A673 (cell line): ENCODE measurements at regions not wholly inside any gene's neighbourhood (a gene's known extent, or its start where the extent isn't known, plus 50 kb on each side); places are given as distances from the start of the nearest gene placed in this dataset.

Source experiments
- BruUV-seq: library from RNA; stranded (reverse); fragments of 400-500 nt; replicated peaks from 2 replicates; lab custom pipeline; 2021; lab: Mats Ljungman, UMichigan
- CTCF ChIA-PET: fragments of 300-600 bp; sonication (Branson Sonifier 250); formaldehyde crosslinking; loops from one replicate; lab custom pipeline; 2022; ENCODE audit warnings: antibody characterized with exemption; lab: Charles Lee
- POLR2A ChIA-PET: fragments of 300-600 bp; sonication (Branson Sonifier 250); formaldehyde crosslinking; loops from one replicate; lab custom pipeline; 2022; ENCODE audit warnings: antibody characterized with exemption; ENCODE audit not compliant: low non-redundant PET; lab: Charles Lee
- DNase-seq: peaks from one replicate; pipeline ENCODE4 v3.0.0-alpha.2; 2015; ENCODE audit warnings: low spot score
- H3K27ac ChIP-seq: fragments of 200-600 bp; sonication (generic); 2 replicates; pipeline ENCODE4 v1.5.1; 2016; ENCODE audit warnings: mixed run types, low read depth, mild to moderate bottlenecking, mixed read lengths, antibody characterized with exemption, low read length; ENCODE audit not compliant: poor library complexity, severe bottlenecking
- H3K27me3 ChIP-seq: fragments of 200-600 bp; sonication (generic); replicated peaks from 2 replicates; pipeline ENCODE4 v1.6.1; 2017; ENCODE audit warnings: mixed run types, low read depth, mild to moderate bottlenecking, mixed read lengths, antibody characterized with exemption, low read length; ENCODE audit not compliant: insufficient read depth, poor library complexity
- H3K36me3 ChIP-seq: fragments of 200-600 bp; sonication (generic); 2 replicates; pipeline ENCODE4 v1.6.1; 2016; ENCODE audit warnings: mixed run types, mild to moderate bottlenecking, mixed read lengths, antibody characterized with exemption, low read length; ENCODE audit not compliant: insufficient read depth, poor library complexity, severe bottlenecking
- H3K4me1 ChIP-seq: fragments of 200-600 bp; sonication (generic); 2 replicates; pipeline ENCODE4 v1.6.1; 2017; ENCODE audit warnings: mixed run types, mild to moderate bottlenecking, mixed read lengths, antibody characterized with exemption, low read length; ENCODE audit not compliant: insufficient read depth, poor library complexity, severe bottlenecking
- H3K4me3 ChIP-seq: fragments of 200-600 bp; sonication (generic); 2 replicates; pipeline ENCODE4 v1.5.1; 2016; ENCODE audit warnings: low read depth, mixed run types, mild to moderate bottlenecking, mixed read lengths, low read length; ENCODE audit not compliant: poor library complexity, severe bottlenecking
- H3K9me3 ChIP-seq: fragments of 200-600 bp; sonication (generic); 2 replicates; pipeline ENCODE4 v1.6.1; 2016; ENCODE audit warnings: mixed run types, low read depth, mild to moderate bottlenecking, mixed read lengths, antibody characterized with exemption, low read length; ENCODE audit not compliant: poor library complexity, severe bottlenecking
- EZH2 ChIP-seq: fragments of 200-600 bp; sonication (generic); IDR thresholded peaks from 2 replicates; pipeline ENCODE4 v1.6.1; 2017; ENCODE audit warnings: borderline replicate concordance, low read depth, mild to moderate bottlenecking, mixed read lengths, antibody characterized with exemption, low read length; ENCODE audit not compliant: poor library complexity, severe bottlenecking
- intact Hi-C: fragments of 100-400 bp; cut with micrococcal nuclease; formaldehyde crosslinking; loops from one replicate; pipeline ENCODE4 v1.10.0; 2022; ENCODE audit not compliant: unreplicated experiment
- TF ChIP-seq, protein P1 (sequence below): fragments of 300-800, 200-600 bp; sonication (generic); conservative IDR thresholded peaks from 2 replicates; pipeline ENCODE4 v1.5.1; 2017; ENCODE audit warnings: low read depth, mild to moderate bottlenecking, antibody characterized with exemption, low read length, moderate library complexity, mixed read lengths

DNA sequence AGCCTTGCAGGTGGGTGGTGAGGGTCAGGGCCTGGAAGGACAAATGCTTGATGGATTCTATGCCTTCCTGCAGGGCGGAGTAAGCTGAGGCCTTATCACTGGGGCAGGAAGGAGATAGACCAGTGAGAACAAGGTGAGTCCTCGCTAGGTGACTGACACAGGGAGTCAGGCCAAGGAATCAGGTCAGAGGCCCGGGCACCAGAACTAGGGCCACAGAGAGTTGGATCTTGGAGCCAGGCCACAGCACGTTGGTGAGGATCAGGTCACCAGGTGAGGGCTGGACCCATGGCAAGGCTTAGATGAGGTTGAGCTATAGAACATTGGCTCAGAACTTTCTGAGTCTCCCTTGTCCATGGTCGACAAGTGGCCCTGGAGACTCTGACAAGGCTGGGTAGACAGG lies 328.2 kb downstream of the FOXO1 start:
- DNase-seq: no peak
- POLR2A ChIA-PET: interaction anchor here (0.8 kb wide), 1 partner anchor 333 kb away, joined by 3 read pairs; no protein-coding TSS in a partner anchor
- CTCF ChIA-PET: interaction anchor here (0.6 kb wide), 1 partner anchor 1287 kb away, joined by 3 read pairs; no protein-coding TSS in a partner anchor

DNA sequence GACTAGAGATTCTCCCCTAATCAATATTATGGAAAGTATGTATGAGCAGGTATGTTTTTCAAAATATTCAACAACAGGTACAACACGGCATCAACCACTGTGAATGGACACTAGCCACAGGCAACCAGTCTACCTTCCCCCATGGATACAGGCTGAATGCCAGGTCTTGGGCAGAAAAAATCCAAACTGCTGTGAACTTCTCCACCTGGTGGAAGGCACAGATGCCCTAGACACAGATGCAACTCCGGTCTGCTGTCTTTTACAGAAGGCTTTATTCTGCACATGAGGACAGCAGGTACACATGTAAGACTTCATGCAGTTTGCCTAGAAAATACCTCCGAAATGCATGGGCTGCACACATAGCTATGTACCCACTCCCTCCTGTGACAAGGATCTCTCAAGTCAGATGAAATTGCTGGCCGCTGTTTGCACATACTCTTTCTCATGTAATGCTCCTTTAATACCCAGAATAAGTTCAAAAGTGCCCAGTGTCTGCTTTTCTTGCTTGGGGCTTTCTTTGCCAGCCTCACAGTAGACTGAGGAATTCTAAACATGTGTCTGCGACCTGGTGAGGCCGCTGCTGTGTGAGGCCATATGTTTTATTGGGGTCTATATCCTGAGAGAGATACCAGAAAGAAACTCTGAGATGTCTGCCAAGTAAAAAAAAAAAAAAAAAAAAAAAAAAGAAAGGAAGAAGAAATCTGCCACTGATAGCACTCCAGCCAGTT lies 325.9 kb downstream of the FOXO1 start:
- Histone ChIP-seq H3K9me3 (no peaks in the 10 kb centered on the region), H3K4me1 (no peaks in the 10 kb centered on the region), H3K27ac (no peak overlapping the region), H3K27me3 (no peaks in the 10 kb centered on the region), H3K36me3 (no peaks in the 10 kb centered on the region), H3K4me3 (no peak overlapping the region)
- CTCF ChIA-PET: no interaction called here
- DNase-seq: no peak
- POLR2A ChIA-PET: no interaction called here
- TF ChIP-seq, protein P1, sequence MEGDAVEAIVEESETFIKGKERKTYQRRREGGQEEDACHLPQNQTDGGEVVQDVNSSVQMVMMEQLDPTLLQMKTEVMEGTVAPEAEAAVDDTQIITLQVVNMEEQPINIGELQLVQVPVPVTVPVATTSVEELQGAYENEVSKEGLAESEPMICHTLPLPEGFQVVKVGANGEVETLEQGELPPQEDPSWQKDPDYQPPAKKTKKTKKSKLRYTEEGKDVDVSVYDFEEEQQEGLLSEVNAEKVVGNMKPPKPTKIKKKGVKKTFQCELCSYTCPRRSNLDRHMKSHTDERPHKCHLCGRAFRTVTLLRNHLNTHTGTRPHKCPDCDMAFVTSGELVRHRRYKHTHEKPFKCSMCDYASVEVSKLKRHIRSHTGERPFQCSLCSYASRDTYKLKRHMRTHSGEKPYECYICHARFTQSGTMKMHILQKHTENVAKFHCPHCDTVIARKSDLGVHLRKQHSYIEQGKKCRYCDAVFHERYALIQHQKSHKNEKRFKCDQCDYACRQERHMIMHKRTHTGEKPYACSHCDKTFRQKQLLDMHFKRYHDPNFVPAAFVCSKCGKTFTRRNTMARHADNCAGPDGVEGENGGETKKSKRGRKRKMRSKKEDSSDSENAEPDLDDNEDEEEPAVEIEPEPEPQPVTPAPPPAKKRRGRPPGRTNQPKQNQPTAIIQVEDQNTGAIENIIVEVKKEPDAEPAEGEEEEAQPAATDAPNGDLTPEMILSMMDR: no peak
- no peak for TF ChIP-seq EZH2
- BruUV-seq: no TSS peak
- intact Hi-C loops: no loop called here

More for the DNA sequence above, 328.2 kb downstream of the FOXO1 start:
- intact Hi-C loops: no loop called here
- TF ChIP-seq, protein P1: no peak
- TF ChIP-seq EZH2: no peak
- Histone ChIP-seq H3K27ac (no peak overlapping the region), H3K4me1 (no peaks in the 10 kb centered on the region), H3K9me3 (no peaks in the 10 kb centered on the region), H3K27me3 (no peaks in the 10 kb centered on the region), H3K36me3 (no peaks in the 10 kb centered on the region), H3K4me3 (no peak overlapping the region)
- no TSS peak for BruUV-seq

DNA sequence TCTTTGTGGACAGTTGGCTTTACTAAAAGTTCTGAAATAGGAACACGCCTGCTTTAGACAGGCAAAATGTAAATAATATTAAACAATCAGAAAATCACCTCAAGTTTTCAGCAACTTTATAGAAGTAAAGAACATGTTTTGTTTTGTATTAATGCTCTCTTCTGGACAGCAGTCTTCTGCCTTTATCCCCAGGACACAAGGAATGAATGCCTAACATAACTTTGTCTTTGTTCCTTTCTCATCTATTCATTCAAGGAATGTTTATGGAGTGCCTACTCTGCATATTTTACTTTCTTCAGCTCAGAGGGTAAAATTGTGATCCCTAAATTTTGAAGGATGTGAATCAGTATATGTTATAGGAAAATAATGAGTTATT lies 325.4 kb downstream of the FOXO1 start:
- no peak for TF ChIP-seq EZH2
- TF ChIP-seq, protein P1: no peak
- Histone ChIP-seq H3K36me3 (no peaks in the 10 kb centered on the region), H3K4me3 (no peak overlapping the region), H3K27me3 (no peaks in the 10 kb centered on the region), H3K27ac (no peak overlapping the region), H3K9me3 (no peaks in the 10 kb centered on the region), H3K4me1 (no peaks in the 10 kb centered on the region)
- intact Hi-C loops: no loop called here
- no TSS peak for BruUV-seq
- ChIA-PET POLR2A (no interaction called here), CTCF (no interaction called here)
- DNase-seq: no peak
